Panc1 (cell line): ENCODE measurements at regions not wholly inside any gene's neighbourhood (a gene's known extent, or its start where the extent isn't known, plus 50 kb on each side); places are given as distances from the start of the nearest gene placed in this dataset.

ENCODE experiments used
- CTCF ChIP-seq: fragments of 450-650 bp; IDR thresholded peaks from 2 replicates; pipeline ENCODE4 v1.5.1; 2017; ENCODE audit warnings: mild to moderate bottlenecking
- POLR2AphosphoS5 ChIP-seq: IDR thresholded peaks from 2 replicates; pipeline ENCODE4 v1.6.1; 2012; ENCODE audit warnings: mild to moderate bottlenecking, low read depth, low read length, moderate library complexity
- TCF7L2 ChIP-seq: IDR thresholded peaks from 2 replicates; pipeline ENCODE4 v1.6.1; 2011; ENCODE audit warnings: mild to moderate bottlenecking, low read depth, low read length, inconsistent platforms

- TF ChIP-seq CTCF, result no peak
- TF ChIP-seq TCF7L2, result no peak
- no peak for TF ChIP-seq POLR2AphosphoS5
These were observed 138.5 kb downstream of the NPY start for GRCh38 chr7:24422441-24423010.
